Kidney (tissue), 13 donors: ENCODE measurements at regions not wholly inside any gene's neighbourhood (a gene's known extent, or its start where the extent isn't known, plus 50 kb on each side); places are given as distances from the start of the nearest gene placed in this dataset.
A peak's percentile ranks its signal among the peaks of the same experiment; 100 is the strongest.

Source experiments
- DNase-seq, 5 donors: peaks; one replicate each; pipeline ENCODE4 v3.0.0-alpha.2; 2013 to 2020
- FAIRE-seq: peaks from 2 replicates; lab custom pipeline; 2012; peaks lifted over from hg19 to GRCh38; lab: Jason Lieb, UNC
- H3K27ac ChIP-seq, 2 donors: one replicate each; pipeline ENCODE4 v1.7.0; 2013; ENCODE audit warnings: low read depth in 2 of 2, low read length in 2 of 2, inconsistent platforms in 1 of 2
- H3K27me3 ChIP-seq: one replicate; pipeline ENCODE4 v1.7.1; 2013; ENCODE audit warnings: low read length, inconsistent platforms; ENCODE audit not compliant: control insufficient read depth, insufficient read depth
- H3K36me3 ChIP-seq, 3 donors: one replicate each; pipeline versions ENCODE4 v1.7.0 to v1.7.1; 2013; ENCODE audit warnings: low read length in 3 of 3, control low read depth in 1 of 3, inconsistent platforms in 1 of 3; ENCODE audit not compliant: insufficient read depth in 3 of 3, control insufficient read depth in 2 of 3
- H3K4me1 ChIP-seq, 3 donors: one replicate each; pipeline versions ENCODE4 v1.7.0 to v1.7.1; 2013; ENCODE audit warnings: low read length in 3 of 3, inconsistent platforms in 1 of 3, low read depth in 1 of 3; ENCODE audit not compliant: control insufficient read depth in 2 of 3, insufficient read depth in 2 of 3
- H3K4me3 ChIP-seq, 3 donors: one replicate each; pipeline versions ENCODE4 v1.7.0 to v1.8.1; 2013; ENCODE audit warnings: low read length in 3 of 3, control low read depth in 1 of 3, inconsistent platforms in 1 of 3
- H3K9ac ChIP-seq, 3 donors: one replicate each; pipeline versions ENCODE4 v1.7.0 to v1.7.1; 2013; ENCODE audit warnings: low read length in 3 of 3, control low read depth in 1 of 3, inconsistent platforms in 1 of 3
- H3K9me3 ChIP-seq, 3 donors: one replicate each; pipeline versions ENCODE4 v1.7.0 to v1.7.1; 2013; ENCODE audit warnings: low read length in 3 of 3, control low read depth in 1 of 3, inconsistent platforms in 1 of 3; ENCODE audit not compliant: control insufficient read depth in 2 of 3, insufficient read depth in 1 of 3
- CTCF ChIP-seq: IDR thresholded peaks from 3 replicates; pipeline ENCODE4 v1.5.1; 2012; ENCODE audit warnings: mild to moderate bottlenecking, moderate library complexity, borderline replicate concordance; ENCODE audit not compliant: insufficient read depth; ENCODE audit errors: extremely low read depth
- intact Hi-C: fragments of 100-400 bp; cut with DNase I; formaldehyde crosslinking; loops from one replicate; pipeline ENCODE4 v1.11.1; 2022
- donor health status: control.
- donor health status: control.
- donor health status: control.
- donor health status: control.
- donor health status: control.
- donor health status: DM: yes; HTN: yes; CAD: no.
- donor health status: Normal renal cell carcinoma (clear cell type).

DNA sequence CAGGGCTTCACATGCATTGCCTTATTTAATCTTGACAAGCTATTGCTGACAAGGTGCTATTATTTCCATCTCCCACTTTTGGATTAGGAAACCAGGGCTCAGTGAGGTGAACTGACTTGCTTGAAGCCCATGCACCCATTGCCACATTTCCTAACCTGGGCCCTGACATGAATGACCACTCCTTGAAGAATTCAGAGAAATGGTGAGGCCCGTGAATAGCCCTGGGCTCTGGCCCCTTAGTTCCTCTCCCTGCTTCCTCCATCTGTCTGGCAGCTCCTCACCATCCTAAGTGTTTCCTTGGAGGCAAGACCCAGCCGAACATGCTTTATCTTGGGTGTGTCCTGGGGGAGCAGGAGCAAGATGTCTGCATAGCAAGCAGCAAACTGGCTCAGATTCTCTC lies 56.1 kb upstream of the NECTIN1 start:
- no peak for TF ChIP-seq CTCF
- H3K36me3 ChIP-seq, result no peaks in the 10 kb centered on the region
- no peak overlapping the region for H3K9ac ChIP-seq
- FAIRE-seq (no peak), DNase-seq (peak in 1 of 5 donors; percentile 25)
- no peaks in the 10 kb centered on the region for H3K9me3 ChIP-seq
- H3K27ac ChIP-seq, result no peak overlapping the region
- no peaks in the 10 kb centered on the region for H3K27me3 ChIP-seq
- no peak overlapping the region for H3K4me3 ChIP-seq
- no peaks in the 10 kb centered on the region for H3K4me1 ChIP-seq
- intact Hi-C loops, result no loop called here

DNA sequence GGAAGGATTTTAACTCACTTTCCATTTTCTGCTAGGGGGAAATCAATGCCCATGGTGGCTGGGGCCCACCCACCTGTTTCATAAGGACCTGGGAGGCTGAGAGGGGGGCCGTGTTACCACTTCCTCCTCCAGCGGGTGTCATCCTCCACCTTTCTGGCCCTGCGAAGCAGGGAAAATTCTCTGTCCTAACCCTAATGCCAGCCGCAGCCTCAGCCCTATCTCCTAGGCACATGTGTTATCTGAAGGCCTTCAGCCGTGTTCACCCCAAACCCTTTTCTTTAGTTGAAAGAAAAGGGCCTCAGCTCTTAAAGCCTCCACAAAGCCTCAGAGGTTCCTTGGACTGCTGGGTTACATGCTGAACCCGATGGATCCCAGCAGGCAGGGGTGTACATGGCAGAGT lies 55.4 kb upstream of the NECTIN1 start:
- TF ChIP-seq CTCF, result no peak
- Histone ChIP-seq H3K4me1 (no peaks in the 10 kb centered on the region), H3K9ac (no peak overlapping the region), H3K4me3 (no peak overlapping the region), H3K27me3 (no peaks in the 10 kb centered on the region), H3K36me3 (no peaks in the 10 kb centered on the region), H3K9me3 (no peaks in the 10 kb centered on the region), H3K27ac (no peak overlapping the region)
- intact Hi-C loops, result no loop called here
- FAIRE-seq (no peak), DNase-seq (peak in 1 of 5 donors; percentile 16)

- Histone ChIP-seq H3K9ac (no peak overlapping the region), H3K4me1 (no peaks in the 10 kb centered on the region), H3K27ac (no peak overlapping the region), H3K9me3 (no peaks in the 10 kb centered on the region), H3K4me3 (no peak overlapping the region), H3K36me3 (no peaks in the 10 kb centered on the region), H3K27me3 (no peaks in the 10 kb centered on the region)
- no peak for TF ChIP-seq CTCF
- intact Hi-C loops, result no loop called here
- FAIRE-seq (no peak), DNase-seq (peak in 1 of 5 donors; percentile 58)
These were observed 54.7 kb upstream of the NECTIN1 start for GRCh38 chr11:119783466-119784400.
